Liver (tissue), 3 donors: ENCODE measurements at regions not wholly inside any gene's neighbourhood (a gene's known extent, or its start where the extent isn't known, plus 50 kb on each side); places are given as distances from the start of the nearest gene placed in this dataset.

Source experiments
- CTCF ChIP-seq: fragments of 150-350 bp; IDR thresholded peaks from 2 replicates; pipeline ENCODE4 v1.5.1; 2017; ENCODE audit warnings: improper control_type of control experiment, low read depth, low read length; ENCODE audit not compliant: missing input control
- FOXA1 ChIP-seq: IDR thresholded peaks from 2 replicates; pipeline ENCODE4 v1.6.1; 2016; ENCODE audit warnings: antibody characterized with exemption
- HNF4A ChIP-seq, 2 donors: conservative IDR thresholded peaks; 2 replicates each; pipeline ENCODE4 v1.6.1; 2016; ENCODE audit warnings: antibody characterized with exemption in 2 of 2, mild to moderate bottlenecking in 2 of 2
- JUND ChIP-seq, 2 donors: IDR thresholded peaks; 2 replicates each; pipeline ENCODE4 v1.6.1; 2016; ENCODE audit warnings: antibody characterized with exemption in 2 of 2
- RAD21 ChIP-seq, 2 donors: IDR thresholded peaks; 2 replicates each; pipeline ENCODE4 v1.6.1; 2016; ENCODE audit warnings: antibody characterized with exemption in 2 of 2, mild to moderate bottlenecking in 2 of 2
- REST ChIP-seq: IDR thresholded peaks from 2 replicates; pipeline ENCODE4 v1.6.1; 2016; ENCODE audit warnings: antibody characterized with exemption, mild to moderate bottlenecking
- donor health status: healthy.
- donor health status: healthy.

- TF ChIP-seq JUND (IDR thresholded peaks at IDR 0.05) (no peak), CTCF (no peak), FOXA1 (no peak), RAD21 (IDR thresholded peaks at IDR 0.05) (no peak), REST (no peak), HNF4A (conservative IDR thresholded peaks at IDR 0.05) (no peak)
Observed at GRCh38 chr5:143888912-143889311, 77.0 kb downstream of the HMHB1 start.
